ENCODE measurements at regions not wholly inside any gene's neighbourhood (a gene's known extent, or its start where the extent isn't known, plus 50 kb on each side); places are given as distances from the start of the nearest gene placed in this dataset.

GRCh38 chr4:183797011-183797444, 108.1 kb upstream of the STOX2 start:
- TF ChIP-seq CTCF (IDR thresholded peaks at IDR 0.05; ENCODE audit: poor library complexity, severe bottlenecking), result no peak
- TF ChIP-seq EZH2 (IDR thresholded peaks at IDR 0.05; ENCODE audit: borderline replicate concordance, insufficient read depth, low read length, poor library complexity, severe bottlenecking), result peak; percentile 58
- TF ChIP-seq REST (IDR thresholded peaks at IDR 0.05; ENCODE audit: borderline replicate concordance), result no peak
- TF ChIP-seq EP300 (conservative IDR thresholded peaks at IDR 0.05; ENCODE audit: poor library complexity, severe bottlenecking), result no peak
- no peak for TF ChIP-seq POLR2AphosphoS5 (IDR thresholded peaks at IDR 0.05)
- no peak for TF ChIP-seq TAF1 (IDR thresholded peaks at IDR 0.05; ENCODE audit: low read depth)
- TF ChIP-seq MXI1 (conservative IDR thresholded peaks at IDR 0.05; ENCODE audit: poor library complexity, severe bottlenecking), result no peak
- no peak for TF ChIP-seq RAD21 (conservative IDR thresholded peaks at IDR 0.05)
- TF ChIP-seq SMC3 (conservative IDR thresholded peaks at IDR 0.05; ENCODE audit: poor library complexity), result no peak

Measured in neural cell (in vitro differentiated cells).